Smooth muscle cell (in vitro differentiated cells): ENCODE measurements at regions not wholly inside any gene's neighbourhood (a gene's known extent, or its start where the extent isn't known, plus 50 kb on each side); places are given as distances from the start of the nearest gene placed in this dataset.

Experiments used
- DNase-seq: peaks from one replicate; lab custom pipeline; 2025; ENCODE audit not compliant: unreplicated experiment; lab: John Stamatoyannopoulos, UW
- H2AFZ ChIP-seq: fragments of 200-600 bp; sonication (generic); 2 replicates; pipeline ENCODE4 v1.6.0; 2016; ENCODE audit warnings: antibody characterized with exemption, low read depth, mild to moderate bottlenecking
- H3F3A ChIP-seq: fragments of 200-600 bp; sonication (generic); 2 replicates; pipeline ENCODE4 v1.6.0; 2017; ENCODE audit warnings: antibody characterized with exemption, low read depth
- H3K27ac ChIP-seq: fragments of 200-600 bp; sonication (generic); 2 replicates; pipeline ENCODE4 v1.5.1; 2016; ENCODE audit warnings: low read depth, mild to moderate bottlenecking
- H3K27me3 ChIP-seq: fragments of 200-600 bp; sonication (generic); 2 replicates; pipeline ENCODE4 v1.6.1; 2016; ENCODE audit warnings: low read depth, mild to moderate bottlenecking
- H3K36me3 ChIP-seq: fragments of 200-600 bp; sonication (generic); 2 replicates; pipeline ENCODE4 v1.5.1; 2016; ENCODE audit warnings: low read depth
- H3K4me1 ChIP-seq: fragments of 200-600 bp; sonication (generic); 2 replicates; pipeline ENCODE4 v1.5.1; 2016; ENCODE audit warnings: low read depth
- H3K4me2 ChIP-seq: fragments of 200-600 bp; sonication (generic); 2 replicates; pipeline ENCODE4 v1.6.0; 2016; ENCODE audit warnings: mild to moderate bottlenecking
- H3K4me3 ChIP-seq: fragments of 200-600 bp; sonication (generic); 2 replicates; pipeline ENCODE4 v1.5.1; 2016; ENCODE audit warnings: mild to moderate bottlenecking
- H3K79me2 ChIP-seq: fragments of 200-600 bp; sonication (generic); 2 replicates; pipeline ENCODE4 v1.6.0; 2016; ENCODE audit warnings: low read depth, mild to moderate bottlenecking
- H3K9ac ChIP-seq: fragments of 200-600 bp; sonication (generic); 2 replicates; pipeline ENCODE4 v1.6.0; 2016; ENCODE audit warnings: low read depth
- H3K9me3 ChIP-seq: fragments of 200-600 bp; sonication (generic); replicated peaks from 2 replicates; pipeline ENCODE4 v1.5.1; 2016; ENCODE audit warnings: low read depth
- H4K20me1 ChIP-seq: fragments of 200-600 bp; sonication (generic); 2 replicates; pipeline ENCODE4 v1.6.0; 2016; ENCODE audit warnings: low read depth
- WGBS: methylation state at CpG from one replicate; pipeline ENCODE4 v1.1.7; 2016; ENCODE audit warnings: low lambda C conversion rate; 5-methylcytosine and 5-hydroxymethylcytosine counted together
- TF ChIP-seq, protein P1 (sequence below): fragments of 200-600 bp; sonication (generic); IDR thresholded peaks from 2 replicates; pipeline ENCODE4 v1.5.1; 2017; ENCODE audit warnings: borderline replicate concordance, mild to moderate bottlenecking, antibody characterized with exemption; ENCODE audit not compliant: insufficient read depth, poor library complexity, severe bottlenecking

DNA sequence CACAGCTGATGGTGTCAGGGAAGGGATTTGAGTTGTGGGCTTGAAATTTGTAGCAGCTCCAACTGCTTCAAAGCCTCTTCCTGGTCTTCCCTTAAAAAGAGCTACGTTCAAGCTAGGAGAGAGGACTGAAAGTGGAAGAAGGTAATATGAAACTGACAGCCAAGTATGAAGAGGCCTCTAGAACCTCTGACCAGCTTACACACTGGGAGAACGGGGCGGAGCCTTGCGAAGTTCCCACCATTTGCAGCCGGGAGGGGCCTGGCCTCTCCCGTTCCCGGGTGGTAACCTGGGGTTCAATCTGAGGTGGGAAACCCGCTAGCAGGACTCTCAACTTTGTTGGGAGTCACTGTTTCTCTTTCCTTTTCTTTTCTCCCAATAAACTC lies 97.8 kb upstream of the PDE10A start:
- peaks cover 4% of the 10 kb centered on the region for H3K27me3 ChIP-seq
- H3K36me3 ChIP-seq: no peaks in the 10 kb centered on the region
- H3K4me3 ChIP-seq: no peak overlapping the region
- H3F3A ChIP-seq: no peaks in the 10 kb centered on the region
- no peak for DNase-seq
- no peaks in the 10 kb centered on the region for H3K9me3 ChIP-seq
- no peak overlapping the region for H2AFZ ChIP-seq
- no peak overlapping the region for H3K27ac ChIP-seq
- no peaks in the 10 kb centered on the region for H3K4me1 ChIP-seq
- no peaks in the 10 kb centered on the region for H3K79me2 ChIP-seq
- H4K20me1 ChIP-seq: no peaks in the 10 kb centered on the region
- TF ChIP-seq, protein P1, sequence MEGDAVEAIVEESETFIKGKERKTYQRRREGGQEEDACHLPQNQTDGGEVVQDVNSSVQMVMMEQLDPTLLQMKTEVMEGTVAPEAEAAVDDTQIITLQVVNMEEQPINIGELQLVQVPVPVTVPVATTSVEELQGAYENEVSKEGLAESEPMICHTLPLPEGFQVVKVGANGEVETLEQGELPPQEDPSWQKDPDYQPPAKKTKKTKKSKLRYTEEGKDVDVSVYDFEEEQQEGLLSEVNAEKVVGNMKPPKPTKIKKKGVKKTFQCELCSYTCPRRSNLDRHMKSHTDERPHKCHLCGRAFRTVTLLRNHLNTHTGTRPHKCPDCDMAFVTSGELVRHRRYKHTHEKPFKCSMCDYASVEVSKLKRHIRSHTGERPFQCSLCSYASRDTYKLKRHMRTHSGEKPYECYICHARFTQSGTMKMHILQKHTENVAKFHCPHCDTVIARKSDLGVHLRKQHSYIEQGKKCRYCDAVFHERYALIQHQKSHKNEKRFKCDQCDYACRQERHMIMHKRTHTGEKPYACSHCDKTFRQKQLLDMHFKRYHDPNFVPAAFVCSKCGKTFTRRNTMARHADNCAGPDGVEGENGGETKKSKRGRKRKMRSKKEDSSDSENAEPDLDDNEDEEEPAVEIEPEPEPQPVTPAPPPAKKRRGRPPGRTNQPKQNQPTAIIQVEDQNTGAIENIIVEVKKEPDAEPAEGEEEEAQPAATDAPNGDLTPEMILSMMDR: no peak
- H3K9ac ChIP-seq: no peak overlapping the region
- no peak overlapping the region for H3K4me2 ChIP-seq
- WGBS: 90% methylated on average over 8 of the region's 8 CpGs

DNA sequence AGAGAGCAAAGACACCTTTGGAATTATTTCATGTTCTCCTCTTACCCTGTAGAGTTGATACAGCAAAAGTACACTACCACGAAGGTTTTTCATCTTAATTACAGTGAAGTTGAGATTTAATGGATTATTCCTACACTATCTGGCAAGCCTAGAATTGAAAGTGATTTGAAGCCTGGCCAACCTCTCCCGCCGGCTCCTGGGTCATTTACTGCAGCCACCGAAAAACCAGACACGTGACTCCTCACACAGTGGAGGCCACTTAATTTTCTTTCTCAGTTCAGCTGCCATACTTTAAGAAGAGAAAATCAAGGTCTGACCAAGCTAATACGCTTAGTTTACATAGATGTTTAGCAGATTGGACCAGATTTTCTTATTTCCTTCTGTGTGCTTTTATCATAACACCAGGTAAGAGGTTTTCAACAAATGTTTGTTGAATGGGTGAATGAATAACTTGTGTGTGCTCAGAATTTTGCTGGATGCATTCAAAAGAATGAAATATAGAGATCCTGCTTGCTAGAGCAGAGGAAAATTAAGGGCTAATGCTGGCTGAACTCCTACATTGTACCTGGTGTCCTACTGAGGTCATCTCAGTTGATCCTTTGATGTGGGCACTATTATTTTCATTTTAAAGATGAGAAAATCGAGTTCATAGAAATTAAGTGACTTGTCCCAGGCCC lies 97.2 kb upstream of the PDE10A start:
- WGBS: 89% methylated on average over 7 of the region's 7 CpGs
- DNase-seq: no peak

DNA sequence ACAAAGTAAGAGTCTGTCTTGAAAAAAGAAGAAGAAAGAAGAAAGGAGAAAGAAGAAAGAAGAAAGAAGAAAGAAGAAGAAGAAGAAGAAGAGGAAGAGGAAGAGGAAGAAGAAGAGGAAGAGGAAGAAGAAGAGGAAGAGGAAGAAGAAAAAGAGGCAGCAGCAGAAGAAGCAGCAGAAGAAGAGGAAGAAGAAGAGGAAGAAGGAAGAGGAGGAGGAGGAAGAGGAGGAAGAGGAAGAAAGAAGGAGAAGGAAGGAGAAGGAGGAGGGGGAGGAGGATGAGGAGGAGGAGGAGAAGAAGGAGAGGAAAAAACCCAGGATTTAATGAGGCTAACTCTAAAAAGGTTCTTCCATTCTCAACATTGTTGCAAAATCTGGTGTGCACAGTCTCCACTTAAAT lies 95.4 kb upstream of the PDE10A start:
- H3K27ac ChIP-seq: no peak overlapping the region
- H2AFZ ChIP-seq: no peak overlapping the region
- H4K20me1 ChIP-seq: no peaks in the 10 kb centered on the region
- H3K27me3 ChIP-seq: peaks cover 6% of the 10 kb centered on the region
- no peaks in the 10 kb centered on the region for H3K9me3 ChIP-seq
- TF ChIP-seq, protein P1: no peak
- no peaks in the 10 kb centered on the region for H3F3A ChIP-seq
- H3K4me2 ChIP-seq: no peak overlapping the region
- H3K36me3 ChIP-seq: no peaks in the 10 kb centered on the region
- DNase-seq: no peak
- no peaks in the 10 kb centered on the region for H3K4me1 ChIP-seq
- no peak overlapping the region for H3K9ac ChIP-seq
- no peaks in the 10 kb centered on the region for H3K79me2 ChIP-seq
- no peak overlapping the region for H3K4me3 ChIP-seq

More for the DNA sequence above, 97.2 kb upstream of the PDE10A start:
- no peak overlapping the region for H3K27ac ChIP-seq
- H3K36me3 ChIP-seq: no peaks in the 10 kb centered on the region
- H3K4me3 ChIP-seq: no peak overlapping the region
- H3K4me1 ChIP-seq: no peaks in the 10 kb centered on the region
- H3F3A ChIP-seq: no peaks in the 10 kb centered on the region
- TF ChIP-seq, protein P1: no peak
- H3K9ac ChIP-seq: no peak overlapping the region
- no peaks in the 10 kb centered on the region for H4K20me1 ChIP-seq
- H3K4me2 ChIP-seq: no peak overlapping the region
- peaks cover 6% of the 10 kb centered on the region for H3K27me3 ChIP-seq
- H3K79me2 ChIP-seq: no peaks in the 10 kb centered on the region
- no peaks in the 10 kb centered on the region for H3K9me3 ChIP-seq
- H2AFZ ChIP-seq: no peak overlapping the region

DNA sequence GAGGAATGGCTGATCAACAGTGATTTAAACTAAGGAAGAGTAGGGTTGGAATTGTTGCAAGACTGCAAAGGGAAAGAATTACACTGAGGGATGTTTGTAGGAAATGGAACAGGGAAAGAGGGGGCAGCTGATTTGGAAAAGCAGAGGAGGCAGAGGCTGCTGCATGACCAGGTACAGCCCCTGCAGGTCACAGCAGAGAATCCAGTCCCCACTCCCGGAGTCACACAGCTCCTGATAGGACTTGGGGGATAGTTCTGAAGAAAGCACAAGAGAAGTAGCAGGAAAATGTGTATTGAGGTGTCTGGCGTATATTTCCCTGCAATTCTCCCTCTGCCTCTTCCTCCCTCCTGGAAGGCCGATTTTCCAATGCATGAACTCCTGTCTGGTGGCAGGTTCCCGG lies 92.5 kb upstream of the PDE10A start:
- Histone ChIP-seq H3K27ac (no peak overlapping the region), H3K4me3 (no peak overlapping the region), H3F3A (no peaks in the 10 kb centered on the region), H3K4me1 (no peaks in the 10 kb centered on the region), H3K4me2 (no peak overlapping the region), H3K9ac (no peak overlapping the region), H2AFZ (no peak overlapping the region), H4K20me1 (no peaks in the 10 kb centered on the region), H3K9me3 (no peaks in the 10 kb centered on the region), H3K36me3 (no peaks in the 10 kb centered on the region), H3K79me2 (no peaks in the 10 kb centered on the region), H3K27me3 (peaks cover 6% of the 10 kb centered on the region)
- 71% methylated on average over 4 of the region's 4 CpGs for WGBS
- TF ChIP-seq, protein P1: no peak
- no peak for DNase-seq
